Left ventricle myocardium inferior (tissue), 1 donor: ENCODE measurements at regions not wholly inside any gene's neighbourhood (a gene's known extent, or its start where the extent isn't known, plus 50 kb on each side); places are given as distances from the start of the nearest gene placed in this dataset.

Source experiments
- DNase-seq: peaks from one replicate; pipeline ENCODE4 v3.0.0-alpha.2; 2020
- H3K27ac ChIP-seq: fragments of 200-600 bp; replicated peaks from 2 replicates; pipeline ENCODE4 v1.8.0; 2021
- H3K27me3 ChIP-seq: fragments of 200-600 bp; 2 replicates; pipeline ENCODE4 v1.8.0; 2021; ENCODE audit warnings: low read depth
- H3K36me3 ChIP-seq: fragments of 200-600 bp; 2 replicates; pipeline ENCODE4 v1.8.0; 2021
- H3K4me1 ChIP-seq: fragments of 200-600 bp; 2 replicates; pipeline ENCODE4 v1.8.0; 2021
- H3K4me3 ChIP-seq: fragments of 200-600 bp; 2 replicates; pipeline ENCODE4 v1.8.0; 2021; ENCODE audit warnings: mild to moderate bottlenecking, moderate library complexity
- H3K9me3 ChIP-seq: fragments of 200-600 bp; replicated peaks from 2 replicates; pipeline ENCODE4 v1.8.0; 2021
- CTCF ChIP-seq: fragments of 200-600 bp; IDR thresholded peaks from 2 replicates; pipeline ENCODE4 v1.8.0; 2021; ENCODE audit warnings: antibody characterized with exemption, mild to moderate bottlenecking, borderline replicate concordance
- intact Hi-C: fragments of 100-400 bp; cut with micrococcal nuclease; formaldehyde crosslinking; loops from one replicate; pipeline ENCODE4 v1.11.0; 2022
- donor health status: DM: no; HTN: yes; CAD: no; lungs with severe emphysema.

GRCh38 chr20:59393142-59393541 lies 92.7 kb downstream of the EDN3 start:
- Histone ChIP-seq H3K36me3 (no peaks in the 10 kb centered on the region), H3K4me3 (no peak overlapping the region), H3K9me3 (no peaks in the 10 kb centered on the region), H3K27me3 (peaks cover 96% of the 10 kb centered on the region), H3K27ac (no peak overlapping the region), H3K4me1 (no peaks in the 10 kb centered on the region)
- DNase-seq: no peak
- intact Hi-C loops: no loop called here
- TF ChIP-seq CTCF: no peak

- no peak for TF ChIP-seq CTCF
Observed at GRCh38 chr20:59395729-59396128, 95.3 kb downstream of the EDN3 start.

DNA sequence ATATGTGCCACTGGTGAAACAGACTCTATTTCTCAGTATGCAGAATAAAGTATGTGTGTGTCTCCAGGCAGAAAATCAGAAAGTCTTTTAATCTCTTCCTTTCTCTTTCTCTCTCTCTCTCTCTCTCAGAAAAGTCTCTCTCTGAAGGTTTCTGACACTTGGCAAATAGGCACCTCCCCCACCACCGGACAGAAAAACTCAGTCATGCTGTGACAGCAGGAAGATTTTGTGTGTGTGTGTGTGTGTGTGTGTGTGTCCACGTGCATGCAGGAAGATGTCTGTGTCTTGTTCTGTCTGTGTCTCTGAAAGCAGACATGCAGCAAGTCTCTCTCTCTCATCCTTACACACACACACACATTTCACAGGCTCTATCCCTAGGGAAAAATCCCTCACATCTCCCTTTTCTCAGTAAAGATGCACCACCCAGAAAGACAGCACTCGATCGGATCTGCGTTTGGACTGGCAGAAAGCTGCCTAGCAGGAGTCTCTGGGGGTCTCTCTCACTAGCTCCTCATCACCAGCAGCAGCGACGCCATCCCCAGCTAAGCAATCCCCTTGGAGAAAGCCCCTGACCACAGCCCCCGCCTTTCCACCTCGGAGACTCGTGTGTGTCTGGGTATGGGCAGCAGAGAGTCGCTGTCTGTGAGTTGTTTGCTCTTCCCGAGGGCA lies 98.3 kb downstream of the EDN3 start:
- intact Hi-C loops: no loop called here

More at GRCh38 chr20:59395729-59396128, 95.3 kb downstream of the EDN3 start:
- no peak overlapping the region for H3K27ac ChIP-seq
- no peak overlapping the region for H3K4me3 ChIP-seq
- DNase-seq: no peak
- peaks cover 95% of the 10 kb centered on the region for H3K27me3 ChIP-seq
- no peaks in the 10 kb centered on the region for H3K4me1 ChIP-seq
- intact Hi-C loops: no loop called here
- H3K36me3 ChIP-seq: no peaks in the 10 kb centered on the region
- no peaks in the 10 kb centered on the region for H3K9me3 ChIP-seq

GRCh38 chr20:59399426-59400099 lies 99.2 kb downstream of the EDN3 start:
- Histone ChIP-seq H3K4me3 (no peak overlapping the region), H3K9me3 (no peaks in the 10 kb centered on the region), H3K27me3 (peaks cover 99% of the 10 kb centered on the region), H3K36me3 (no peaks in the 10 kb centered on the region), H3K27ac (no peak overlapping the region), H3K4me1 (peaks cover 19% of the 10 kb centered on the region)
- intact Hi-C loops: no loop called here
- DNase-seq: no peak
- TF ChIP-seq CTCF: no peak

More for the DNA sequence above, 98.3 kb downstream of the EDN3 start:
- H3K4me3 ChIP-seq: no peak overlapping the region
- no peaks in the 10 kb centered on the region for H3K36me3 ChIP-seq
- no peak overlapping the region for H3K27ac ChIP-seq
- peaks cover 99% of the 10 kb centered on the region for H3K27me3 ChIP-seq
- peaks cover 13% of the 10 kb centered on the region for H3K4me1 ChIP-seq
- no peaks in the 10 kb centered on the region for H3K9me3 ChIP-seq
- DNase-seq: no peak
- TF ChIP-seq CTCF: no peak

- peaks cover 19% of the 10 kb centered on the region for H3K4me1 ChIP-seq
- H3K27ac ChIP-seq: no peak overlapping the region
- intact Hi-C loops: no loop called here
- peaks cover 99% of the 10 kb centered on the region for H3K27me3 ChIP-seq
- H3K36me3 ChIP-seq: no peaks in the 10 kb centered on the region
- H3K4me3 ChIP-seq: no peak overlapping the region
- no peak for DNase-seq
- H3K9me3 ChIP-seq: no peaks in the 10 kb centered on the region
- TF ChIP-seq CTCF: no peak
Observed at GRCh38 chr20:59400708-59401107, 100.3 kb downstream of the EDN3 start.
